HG03025 (cell line): ENCODE measurements at regions not wholly inside any gene's neighbourhood (a gene's known extent, or its start where the extent isn't known, plus 50 kb on each side); places are given as distances from the start of the nearest gene placed in this dataset.
A peak's percentile ranks its signal among the peaks of the same experiment; 100 is the strongest.
"Not testable (repeated sequence)": the region's sequence is repeated elsewhere in the genome, so short reads cannot be mapped to it uniquely, and the experiment has no call there.

ENCODE experiments used
- ATAC-seq: cut with Tn5 transposase; IDR thresholded peaks from one replicate; pipeline ENCODE4 v1.9.1; 2021; ENCODE audit warnings: mild to moderate bottlenecking, moderate library complexity; ENCODE audit not compliant: unreplicated experiment, low FRiP score

GRCh38 chr5:14020944-14021343 lies 76.5 kb upstream of the DNAH5 start:
- not testable (repeated sequence) for ATAC-seq

GRCh38 chr5:14019768-14020290 lies 75.3 kb upstream of the DNAH5 start:
- no peak for ATAC-seq

GRCh38 chr5:14017904-14018303 lies 73.4 kb upstream of the DNAH5 start:
- ATAC-seq = no peak

DNA sequence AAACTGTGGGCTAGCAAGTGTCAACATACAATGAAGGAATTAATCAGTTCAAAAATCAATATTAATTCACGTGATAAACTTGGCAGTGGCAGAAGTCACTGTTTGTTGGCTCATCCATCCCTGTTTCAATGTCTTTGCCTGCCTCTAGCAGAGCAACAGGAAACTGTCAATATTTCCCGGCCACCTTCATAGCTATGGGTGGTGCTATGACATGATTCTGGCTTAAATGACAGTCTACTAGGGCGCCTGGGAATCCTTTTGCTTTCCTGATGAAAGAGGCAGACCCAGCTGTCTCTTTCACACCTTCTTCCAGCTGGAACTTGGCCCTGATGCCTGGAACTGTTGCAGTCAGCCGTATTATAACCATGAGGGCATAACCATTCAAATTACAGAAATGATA lies 72.1 kb upstream of the DNAH5 start:
- no peak for ATAC-seq

- ATAC-seq = peak; percentile 95
These were observed 66.9 kb upstream of the DNAH5 start for GRCh38 chr5:14011089-14012020.

DNA sequence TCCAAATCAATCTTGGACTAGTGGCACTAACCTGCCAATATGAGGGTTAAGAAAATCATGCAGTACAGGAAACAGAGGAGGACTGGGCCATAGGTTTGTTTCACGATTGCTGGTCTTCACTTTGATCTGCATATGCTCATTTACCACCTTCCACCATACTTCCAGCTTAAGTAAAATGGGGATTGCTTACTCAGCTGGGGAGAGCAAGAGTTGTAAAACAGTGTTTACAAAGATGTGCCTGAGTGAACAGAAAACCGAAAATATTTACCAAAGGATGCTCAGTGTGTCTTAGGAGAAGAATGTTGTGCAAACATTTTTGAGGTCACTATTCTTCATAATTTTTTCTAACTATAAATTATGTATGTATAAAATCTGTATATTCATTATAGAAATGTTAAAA lies 65.1 kb upstream of the DNAH5 start:
- ATAC-seq = no peak

DNA sequence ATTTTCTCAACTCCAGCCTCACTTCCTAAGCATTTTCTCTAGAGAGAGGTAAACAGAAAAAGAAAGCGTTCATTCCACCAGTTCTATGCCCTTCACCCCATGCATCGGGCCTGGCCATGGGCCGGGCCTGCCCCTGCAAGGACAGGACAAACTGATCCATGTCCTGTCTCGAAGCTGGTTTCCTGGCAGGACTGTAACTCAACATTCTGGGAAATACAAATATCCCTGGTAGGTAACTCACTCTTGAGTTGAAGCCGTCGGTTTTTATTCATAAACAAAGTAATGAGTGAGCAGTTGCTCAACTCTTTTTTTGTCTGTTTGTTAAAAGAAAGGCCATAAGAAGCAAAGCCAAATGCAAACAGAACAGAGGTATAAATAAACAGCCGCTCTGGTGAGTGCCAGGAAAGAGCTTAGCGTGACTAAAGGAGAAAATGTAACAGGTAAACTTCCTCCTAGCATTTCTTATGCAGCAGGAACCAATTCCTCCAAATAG lies 64.4 kb upstream of the DNAH5 start:
- ATAC-seq = no peak

DNA sequence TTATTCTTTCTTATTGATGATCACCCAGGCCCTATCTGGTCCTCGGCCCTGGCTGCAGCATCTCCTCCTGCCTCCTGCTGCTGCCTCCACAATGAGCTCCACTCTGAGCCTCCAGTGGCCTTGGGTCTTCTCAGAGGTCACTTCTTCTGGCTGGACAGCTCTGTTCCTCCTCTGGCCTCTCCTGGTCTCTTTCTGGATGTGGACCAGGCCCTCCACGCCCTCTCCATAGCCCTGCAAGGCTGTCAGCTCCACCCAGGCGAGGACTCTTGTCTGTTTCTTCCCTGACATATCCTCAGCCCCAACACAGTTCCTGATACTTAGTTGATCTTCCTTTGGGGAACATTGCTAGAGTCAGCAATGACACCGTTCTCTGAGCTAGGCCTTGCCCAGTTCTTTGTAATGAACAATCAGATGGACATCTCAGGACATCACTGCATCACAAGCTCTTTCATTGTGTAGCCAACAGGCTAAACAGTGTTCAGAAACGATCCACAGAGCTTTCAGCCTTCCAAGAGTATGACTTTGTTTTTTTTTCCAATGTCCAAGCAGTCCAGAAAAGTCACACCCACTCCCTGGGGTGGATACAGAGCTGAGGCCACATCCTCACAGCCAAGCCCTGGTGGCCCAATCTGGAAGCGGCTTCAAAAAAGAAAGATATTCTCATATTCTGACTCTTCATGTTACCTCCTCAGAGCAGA lies 62.5 kb upstream of the DNAH5 start:
- ATAC-seq = no peak

GRCh38 chr5:14004598-14005394 lies 60.3 kb upstream of the DNAH5 start:
- ATAC-seq = no peak

DNA sequence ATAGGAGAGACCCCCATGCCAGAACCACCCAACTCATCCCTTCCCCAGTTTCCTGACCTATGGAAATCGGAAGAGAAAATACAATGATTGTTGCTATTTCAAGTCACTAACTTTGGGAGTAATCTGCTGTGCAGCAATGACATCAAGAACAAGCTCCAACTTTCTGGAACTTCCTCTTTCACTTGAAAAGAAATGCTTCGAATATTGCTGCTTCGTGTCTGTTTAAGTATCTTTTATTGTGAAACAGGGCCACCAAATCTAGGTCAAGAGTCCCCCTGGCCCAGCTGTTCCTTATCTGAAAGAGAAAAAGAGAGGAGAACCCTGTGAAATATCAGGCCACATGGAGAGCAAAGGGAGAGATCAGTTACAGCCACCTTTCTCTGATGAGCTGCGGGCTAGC lies 59.4 kb upstream of the DNAH5 start:
- no peak for ATAC-seq

GRCh38 chr5:14003513-14003912 lies 59.0 kb upstream of the DNAH5 start:
- no peak for ATAC-seq

DNA sequence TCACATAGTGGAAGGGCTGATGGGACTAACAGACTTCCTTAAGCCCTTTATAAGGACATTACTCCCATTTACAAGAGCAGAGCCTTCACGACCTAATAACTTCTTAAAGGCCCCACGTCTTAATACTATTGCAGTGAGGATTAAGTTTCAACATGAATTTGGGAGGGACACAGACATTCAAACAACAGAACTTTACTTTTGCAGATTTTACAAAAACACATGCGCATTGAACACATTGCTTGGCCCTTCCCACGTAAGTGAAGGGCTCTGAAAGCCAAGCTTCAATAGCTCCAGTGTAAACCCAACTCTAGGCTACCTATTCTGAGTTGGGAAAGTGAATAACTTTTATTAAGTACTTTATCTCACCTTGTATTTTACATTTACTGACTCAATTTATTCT lies 53.8 kb upstream of the DNAH5 start:
- ATAC-seq = no peak

GRCh38 chr5:13997514-13997913 lies 53.0 kb upstream of the DNAH5 start:
- ATAC-seq = no peak

DNA sequence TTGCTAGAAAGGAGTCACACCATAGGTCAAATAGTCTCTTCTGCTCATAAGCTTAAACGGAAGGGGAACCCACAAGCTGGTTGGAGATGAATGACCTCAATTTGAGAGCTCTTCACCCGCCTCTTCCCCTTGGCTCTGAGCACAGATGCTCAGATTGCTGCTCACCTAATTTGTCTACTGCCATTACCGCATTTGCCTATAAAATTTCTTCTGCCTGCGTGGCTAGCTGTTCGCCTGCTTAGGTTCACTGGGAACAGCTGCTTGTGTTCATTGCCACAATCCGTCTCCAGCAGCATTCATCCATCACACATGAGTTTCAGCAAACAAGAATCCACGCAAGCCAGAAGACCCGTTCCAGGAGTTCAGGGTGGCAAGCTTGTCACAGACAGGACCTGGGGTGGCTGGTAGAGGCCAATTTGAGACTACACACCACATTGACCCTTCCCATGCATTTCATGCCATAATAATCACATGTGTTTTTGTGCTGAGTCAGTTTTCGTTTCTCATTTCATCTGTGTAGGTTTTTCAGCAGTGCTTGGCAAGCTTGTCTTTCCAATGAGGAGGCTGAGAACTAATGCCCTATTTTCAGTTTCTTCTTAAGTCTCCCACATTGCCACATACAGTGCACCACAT lies 50.2 kb upstream of the DNAH5 start:
- ATAC-seq = peak; percentile 61
